Dermis microvascular lymphatic vessel endothelial cell (primary cell): ENCODE measurements at regions not wholly inside any gene's neighbourhood (a gene's known extent, or its start where the extent isn't known, plus 50 kb on each side); places are given as distances from the start of the nearest gene placed in this dataset.

Experiments used
- DNase-seq, 2 donors: peaks; one replicate each; pipeline versions ENCODE4 v3.0.0 to v3.0.0-alpha.2; 2010; ENCODE audit warnings: low read depth in 2 of 2

- no peak for DNase-seq
Observed at GRCh38 chr17:65366102-65366844, 195.2 kb downstream of the AXIN2 start.

GRCh38 chr17:65365169-65365568 lies 196.3 kb downstream of the AXIN2 start:
- no peak for DNase-seq

DNA sequence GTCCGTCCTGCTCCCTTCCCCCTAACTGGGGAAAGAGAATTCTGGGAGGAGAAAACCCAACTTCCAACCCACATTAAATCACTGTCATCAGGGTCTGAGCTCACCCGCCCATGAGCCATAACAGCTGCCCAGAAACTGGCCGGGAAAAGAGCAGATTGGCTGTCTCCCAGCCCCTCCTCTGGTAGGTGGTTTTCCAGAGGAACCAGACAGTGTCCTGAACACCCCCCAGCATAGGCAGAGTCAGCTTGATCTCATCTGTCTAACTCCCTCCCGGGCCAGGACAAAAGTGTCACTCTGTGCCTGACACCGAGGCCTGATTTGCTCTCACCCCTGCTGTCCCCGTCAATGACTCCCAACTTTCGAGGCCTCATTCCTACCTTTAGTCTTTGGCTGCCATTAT lies 197.0 kb downstream of the AXIN2 start:
- no peak for DNase-seq

DNA sequence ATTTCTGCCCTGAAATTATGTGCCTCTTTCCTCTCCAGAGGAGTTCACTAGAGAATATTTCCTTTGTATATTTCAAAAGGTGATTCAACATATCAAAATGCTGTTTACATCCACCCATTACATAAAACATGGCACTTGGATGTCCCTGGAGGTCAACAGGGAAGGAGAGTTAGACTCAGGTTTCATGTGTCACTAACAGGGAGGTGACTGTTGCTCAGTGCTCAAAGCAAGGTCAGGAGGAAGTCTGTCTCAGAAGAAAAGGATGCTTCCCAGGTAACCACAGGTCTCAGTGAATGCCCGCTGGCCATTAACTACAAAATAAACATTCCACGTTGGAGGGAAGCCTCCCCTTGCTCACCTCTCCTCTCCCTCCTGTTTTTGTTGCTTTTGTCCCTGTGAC lies 198.6 kb downstream of the AXIN2 start:
- DNase-seq = no peak

DNA sequence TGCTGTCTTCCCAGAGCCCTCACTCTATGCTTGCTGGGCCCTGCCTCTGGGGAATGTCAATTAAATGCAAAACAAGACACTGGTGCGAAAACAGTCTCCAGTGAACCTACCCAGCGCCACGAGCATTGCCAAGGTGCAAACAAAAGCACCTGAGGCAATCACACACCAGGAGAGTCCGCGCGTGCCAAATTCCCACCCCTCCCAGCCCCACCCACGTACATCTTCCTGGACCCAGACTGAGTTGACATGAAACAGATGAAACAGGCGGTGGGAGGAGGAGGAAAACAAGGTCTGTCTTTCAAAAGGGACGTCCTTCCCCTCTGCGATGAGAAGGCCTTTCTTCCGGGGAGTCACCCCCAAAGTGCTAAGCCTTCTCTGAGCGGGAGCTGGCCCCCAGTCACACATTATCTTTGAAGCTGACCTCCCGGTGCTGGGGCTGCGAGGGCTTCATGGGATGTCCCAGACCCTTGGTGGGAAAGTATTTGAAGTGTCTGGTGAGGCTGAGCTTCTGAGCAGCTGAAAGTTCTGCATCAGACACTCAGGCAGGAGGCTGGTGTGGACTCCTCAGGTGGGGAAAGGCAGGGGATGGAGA lies 200.4 kb downstream of the AXIN2 start:
- DNase-seq = no peak

DNA sequence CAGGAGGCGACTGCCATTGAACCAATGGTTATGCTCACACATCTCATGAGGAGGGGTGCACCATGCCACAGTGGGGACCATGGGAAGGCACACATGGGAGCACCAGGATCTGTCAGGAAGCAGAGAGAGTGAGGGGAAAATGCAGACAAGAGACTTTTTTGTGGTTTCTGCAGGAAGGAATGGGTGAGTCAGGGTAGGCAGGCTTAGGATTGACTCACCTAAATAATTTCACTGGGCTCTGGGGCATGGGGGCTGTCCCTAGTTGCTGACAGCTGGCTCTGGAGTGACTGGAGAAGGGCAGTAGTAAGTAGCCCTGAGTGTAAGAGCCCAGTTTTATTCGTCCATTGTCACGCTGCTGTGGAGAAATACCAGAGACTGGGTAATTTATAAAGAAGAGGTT lies 202.4 kb downstream of the AXIN2 start:
- peak in 1 of 2 donors; percentile 83 for DNase-seq

DNA sequence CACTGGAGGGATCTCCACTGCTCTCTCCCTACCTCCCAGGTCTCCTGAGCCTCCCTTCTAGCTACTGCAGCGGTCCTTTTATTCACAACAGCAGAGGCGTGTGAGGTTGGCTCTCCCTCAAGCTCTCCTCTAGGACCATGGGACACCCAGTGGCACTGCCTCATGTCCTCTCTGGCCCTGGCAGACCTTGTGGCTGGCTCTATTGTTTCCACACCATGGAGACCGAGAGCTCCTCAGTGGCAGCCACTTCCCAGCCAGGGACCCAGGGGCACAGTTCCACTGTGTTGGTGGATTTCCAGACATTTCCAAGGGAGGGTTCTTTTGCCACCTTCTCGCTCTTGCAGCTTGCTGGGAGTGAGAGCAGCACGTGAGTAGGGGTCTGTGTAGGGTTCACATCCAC lies 204.9 kb downstream of the AXIN2 start:
- no peak for DNase-seq

- peak in 1 of 2 donors; percentile 7 for DNase-seq
Observed at GRCh38 chr17:65355246-65355645, 206.2 kb downstream of the AXIN2 start.

- no peak for DNase-seq
Observed at GRCh38 chr17:65349916-65350315, 211.5 kb downstream of the AXIN2 start.

DNA sequence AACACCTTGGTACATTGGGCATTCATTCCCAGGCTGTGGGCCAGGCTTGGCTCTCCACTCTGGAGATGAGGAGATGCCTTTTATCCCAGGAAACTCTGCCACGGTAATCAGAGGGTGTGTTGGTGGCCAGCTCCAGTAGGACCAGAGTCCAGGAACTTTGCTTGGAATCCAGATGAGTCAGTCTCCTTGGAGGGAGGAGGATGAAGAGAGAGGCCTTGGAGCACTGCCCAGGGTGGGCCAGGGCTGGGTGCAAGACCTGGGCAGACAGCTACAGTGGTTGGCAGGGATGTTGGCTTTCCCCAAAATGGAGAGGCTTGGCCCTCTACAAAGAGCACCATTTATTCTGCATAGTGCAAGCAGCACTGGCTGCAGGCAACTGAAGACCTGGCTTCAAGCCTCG lies 209.0 kb downstream of the RGS9 start:
- DNase-seq = no peak

DNA sequence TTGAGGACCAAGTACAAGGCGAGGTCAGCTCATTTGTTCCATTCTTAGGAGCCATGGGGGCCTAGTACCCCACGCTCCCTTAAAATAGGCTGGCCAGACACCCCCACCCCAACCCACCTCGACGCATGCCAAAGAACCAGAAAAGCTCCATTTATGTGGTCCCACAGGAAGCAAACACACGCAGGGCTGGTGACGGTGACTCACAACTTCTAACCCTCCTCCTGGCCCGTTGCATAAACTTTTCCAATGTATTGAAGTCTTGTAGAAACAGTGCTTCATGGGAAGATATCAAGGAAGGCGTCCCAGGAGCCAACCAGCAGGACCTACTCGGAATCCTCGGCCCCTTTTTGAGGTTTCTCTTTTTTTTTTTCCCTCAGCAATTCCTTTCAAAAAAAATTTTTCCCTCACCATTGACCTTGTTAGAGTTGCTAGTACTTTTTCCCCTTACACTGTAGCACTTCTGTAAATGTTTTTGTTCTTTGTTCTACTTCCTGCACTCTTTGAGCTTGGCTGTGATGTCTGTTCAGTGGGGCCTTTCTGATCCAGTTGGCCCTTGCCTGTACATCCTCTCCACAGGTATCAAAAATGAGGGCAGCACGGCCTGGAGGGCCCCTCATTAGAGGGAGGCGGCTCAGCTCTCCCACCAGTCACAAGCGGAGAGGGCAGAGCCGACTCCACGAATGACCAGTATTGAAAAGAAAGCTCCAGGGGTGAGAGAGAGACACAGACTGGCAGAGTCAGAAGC lies 208.3 kb downstream of the RGS9 start:
- DNase-seq = peak; percentile 15 to 77

- DNase-seq = no peak
Observed at GRCh38 chr17:65340401-65340800, 203.2 kb downstream of the RGS9 start.

DNA sequence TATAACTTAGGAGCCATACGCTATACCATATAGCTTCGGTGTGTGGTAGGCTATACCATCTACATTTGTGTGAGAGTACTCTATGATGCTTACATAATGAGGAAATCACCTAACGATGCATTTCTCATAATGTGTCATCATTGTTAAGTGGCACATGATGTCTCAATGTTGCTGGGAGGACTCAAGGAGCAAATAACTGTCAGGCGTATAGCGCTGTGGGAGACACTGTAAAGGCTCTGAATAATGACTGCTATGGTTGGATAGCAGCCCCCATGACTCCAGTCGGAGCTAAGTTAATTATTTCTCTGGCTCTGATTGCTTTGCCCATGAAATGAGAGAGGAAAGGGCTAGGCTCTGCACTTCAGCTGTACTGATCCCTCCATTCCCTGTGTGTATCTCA lies 197.2 kb downstream of the RGS9 start:
- no peak for DNase-seq

- DNase-seq = no peak
Observed at GRCh38 chr17:65332779-65333178, 195.6 kb downstream of the RGS9 start.

- DNase-seq = no peak
Observed at GRCh38 chr17:65332375-65332774, 195.2 kb downstream of the RGS9 start.

GRCh38 chr17:65328567-65328966 lies 191.4 kb downstream of the RGS9 start:
- DNase-seq = no peak

GRCh38 chr17:65324611-65325342 lies 187.6 kb downstream of the RGS9 start:
- DNase-seq = no peak

GRCh38 chr17:65323049-65323448 lies 185.9 kb downstream of the RGS9 start:
- DNase-seq = no peak

DNA sequence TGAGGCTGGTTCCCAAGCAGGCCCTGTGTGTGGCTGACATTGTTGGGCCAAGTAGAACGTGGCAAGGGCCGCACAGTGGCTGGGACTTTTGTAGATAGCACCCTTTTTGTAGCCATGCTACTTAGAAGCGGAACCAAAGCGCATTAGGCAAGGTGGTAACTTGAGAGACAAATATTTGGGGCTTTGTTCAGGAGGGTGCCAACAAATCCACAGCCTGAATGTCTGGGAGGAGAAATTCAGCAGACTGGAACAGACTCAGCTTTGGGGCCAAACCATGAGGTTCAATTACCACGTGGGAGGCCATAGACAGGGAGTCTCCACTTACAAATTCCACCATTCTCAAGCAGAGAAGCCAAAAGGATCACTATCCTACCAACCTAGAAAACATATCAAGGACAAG lies 183.7 kb downstream of the RGS9 start:
- no peak for DNase-seq

DNA sequence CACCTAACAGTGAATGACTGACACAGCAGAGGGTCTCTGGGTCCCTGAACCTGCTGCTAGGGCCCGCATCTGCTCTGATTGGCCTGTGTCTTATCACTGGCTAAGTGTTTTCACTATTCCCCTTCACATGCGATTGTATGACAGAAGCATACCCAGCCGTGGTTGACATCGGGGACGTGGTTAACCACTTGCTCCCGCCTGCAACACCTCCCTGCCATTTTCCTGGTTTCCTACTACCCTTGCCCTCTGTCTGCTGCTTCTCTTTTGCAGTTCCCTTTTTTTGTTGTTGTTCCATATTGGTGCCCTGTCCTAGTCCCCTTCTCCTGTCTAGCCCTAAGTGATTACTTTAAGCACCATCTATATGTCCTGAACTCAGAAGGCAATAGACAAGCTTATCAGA lies 177.0 kb downstream of the RGS9 start:
- no peak for DNase-seq

DNA sequence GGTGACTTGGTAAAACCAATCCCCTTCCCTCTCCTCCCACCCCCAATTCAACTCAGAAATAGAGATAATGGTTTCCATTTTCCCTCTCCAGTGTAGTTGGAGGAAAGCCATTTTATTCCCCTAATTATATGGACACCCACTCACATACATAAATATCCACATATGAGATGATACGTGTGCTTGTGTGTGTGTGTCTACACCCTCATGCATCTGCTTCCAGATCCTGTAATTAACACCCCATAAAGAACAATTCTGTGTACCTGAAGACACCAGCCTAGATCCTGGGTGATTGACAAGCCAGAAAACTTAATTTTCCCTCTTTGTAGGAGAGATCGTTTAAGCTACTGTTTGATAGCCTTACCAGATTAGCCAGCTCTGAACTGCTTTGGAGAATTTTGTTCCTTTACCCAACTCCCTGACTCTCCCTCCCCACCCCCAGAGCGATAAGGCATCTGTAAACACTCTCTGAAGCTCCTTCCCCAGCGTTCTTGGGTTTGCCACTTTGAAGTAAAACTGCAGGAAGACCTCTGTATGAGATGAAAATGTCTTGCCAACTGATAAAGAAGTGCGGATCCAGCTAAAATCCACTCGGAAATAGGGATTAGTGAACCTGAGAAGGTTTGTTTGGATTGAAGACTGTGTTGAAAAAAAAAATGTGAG lies 175.7 kb downstream of the RGS9 start:
- DNase-seq = no peak

- DNase-seq = no peak
Observed at GRCh38 chr17:65311261-65311660, 174.1 kb downstream of the RGS9 start.
